SK-N-SH treated with all-trans-retinoic acid at 6 μM for 48 hours (cell line): ENCODE measurements at regions not wholly inside any gene's neighbourhood (a gene's known extent, or its start where the extent isn't known, plus 50 kb on each side); places are given as distances from the start of the nearest gene placed in this dataset.

ENCODE experiments used
- ATAC-seq: fragments of 200-7000 bp; cut with Tn5 transposase; 3 replicates; pipeline ENCODE4 v1.9.1; 2020; ENCODE audit warnings: mild to moderate bottlenecking, moderate library complexity
- CREB5 ChIP-seq: fragments of 250-450 bp; sonication (Bioruptor Pico); IDR thresholded peaks from 2 replicates; pipeline ENCODE4 v1.5.1; 2020; ENCODE audit warnings: low read depth, mild to moderate bottlenecking, moderate library complexity
- CSDC2 ChIP-seq: fragments of 250-450 bp; sonication (Bioruptor Pico); IDR thresholded peaks from 2 replicates; pipeline ENCODE4 v1.5.0; 2020; ENCODE audit warnings: mild to moderate bottlenecking, moderate library complexity
- CSRNP3 ChIP-seq: fragments of 250-450 bp; sonication (Bioruptor Pico); IDR thresholded peaks from 2 replicates; pipeline ENCODE4 v1.5.1; 2021; ENCODE audit warnings: mild to moderate bottlenecking, moderate library complexity
- GLIS3 ChIP-seq: fragments of 250-450 bp; sonication (Bioruptor Pico); IDR thresholded peaks from 2 replicates; pipeline ENCODE4 v1.5.0; 2020; ENCODE audit warnings: mild to moderate bottlenecking, moderate library complexity
- ISL1 ChIP-seq: fragments of 250-450 bp; sonication (Bioruptor Pico); IDR thresholded peaks from 2 replicates; pipeline ENCODE4 v2.1.2; 2022; ENCODE audit warnings: mild to moderate bottlenecking, moderate library complexity
- OSR1 ChIP-seq: fragments of 250-450 bp; sonication (Bioruptor Pico); IDR thresholded peaks from 2 replicates; pipeline ENCODE4 v1.8.0; 2022; ENCODE audit warnings: moderate library complexity, mild to moderate bottlenecking, inconsistent platforms
- PATZ1 ChIP-seq: fragments of 250-450 bp; sonication (Bioruptor Pico); IDR thresholded peaks from 2 replicates; pipeline ENCODE4 v1.8.0; 2020; ENCODE audit warnings: mild to moderate bottlenecking, moderate library complexity, borderline replicate concordance
- POU6F1 ChIP-seq: fragments of 250-450 bp; sonication (Bioruptor Pico); IDR thresholded peaks from 2 replicates; pipeline ENCODE4 v1.8.0; 2021; ENCODE audit warnings: low read depth, mild to moderate bottlenecking, moderate library complexity, borderline replicate concordance
- PPARA ChIP-seq: fragments of 250-450 bp; sonication (Bioruptor Pico); IDR thresholded peaks from 2 replicates; pipeline ENCODE4 v1.5.0; 2020; ENCODE audit warnings: mild to moderate bottlenecking, borderline replicate concordance
- RARB ChIP-seq: fragments of 250-450 bp; sonication (Bioruptor Pico); IDR thresholded peaks from 2 replicates; pipeline ENCODE4 v1.8.0; 2021; ENCODE audit warnings: mild to moderate bottlenecking, moderate library complexity
- SNAI2 ChIP-seq: fragments of 250-450 bp; sonication (Bioruptor Pico); IDR thresholded peaks from 2 replicates; pipeline ENCODE4 v1.5.0; 2020; ENCODE audit warnings: mild to moderate bottlenecking, moderate library complexity
- TCF4 ChIP-seq: fragments of 250-450 bp; sonication (Bioruptor Pico); IDR thresholded peaks from 2 replicates; pipeline ENCODE4 v1.8.0; 2021; ENCODE audit warnings: mild to moderate bottlenecking, moderate library complexity, borderline replicate concordance
- TOX ChIP-seq: fragments of 250-450 bp; sonication (Bioruptor Pico); IDR thresholded peaks from 2 replicates; pipeline ENCODE4 v1.8.0; 2021; ENCODE audit warnings: mild to moderate bottlenecking, moderate library complexity, borderline replicate concordance
- TSHZ2 ChIP-seq: fragments of 250-450 bp; sonication (Bioruptor Pico); IDR thresholded peaks from 2 replicates; pipeline ENCODE4 v1.5.0; 2020; ENCODE audit warnings: mild to moderate bottlenecking, moderate library complexity
- ZC3H10 ChIP-seq: fragments of 250-450 bp; sonication (Bioruptor Pico); IDR thresholded peaks from 2 replicates; pipeline ENCODE4 v1.5.1; 2021; ENCODE audit warnings: mild to moderate bottlenecking, moderate library complexity
- ZFP3 ChIP-seq: fragments of 250-450 bp; sonication (Bioruptor Pico); IDR thresholded peaks from 2 replicates; pipeline ENCODE4 v1.5.0; 2020; ENCODE audit warnings: mild to moderate bottlenecking, moderate library complexity
- ZFP30 ChIP-seq: fragments of 450-650 bp; formaldehyde crosslinking; IDR thresholded peaks from 2 replicates; pipeline ENCODE4 v1.5.0; 2022; ENCODE audit warnings: mild to moderate bottlenecking, moderate library complexity
- ZNF565 ChIP-seq: fragments of 450-650 bp; formaldehyde crosslinking; conservative IDR thresholded peaks from 2 replicates; pipeline ENCODE4 v1.5.0; 2020; ENCODE audit warnings: low read depth, mild to moderate bottlenecking, moderate library complexity

- ATAC-seq, result no peak
- TF ChIP-seq ZNF565 (CRISPR knock-in tag) (no peak), GLIS3 (CRISPR knock-in tag) (no peak)
- TF ChIP-seq, all 23 proteins: peak for 0
Observed at GRCh38 chrX:69218407-69218997, 53.2 kb upstream of the PJA1 start.

- ATAC-seq, result no peak
- TF ChIP-seq CSRNP3 (CRISPR knock-in tag) (no peak), GLIS3 (CRISPR knock-in tag) (no peak), RARB (CRISPR knock-in tag) (no peak), ZC3H10 (CRISPR knock-in tag) (no peak), PATZ1 (no peak)
Observed at GRCh38 chrX:69216911-69217310, 51.7 kb upstream of the PJA1 start.

- ATAC-seq, result no peak
- TF ChIP-seq ZFP3 (CRISPR knock-in tag) (no peak), CSRNP3 (CRISPR knock-in tag) (no peak), CREB5 (no peak), TOX (no peak), ISL1 (no peak), GLIS3 (CRISPR knock-in tag) (no peak), OSR1 (no peak), POU6F1 (CRISPR knock-in tag) (no peak), SNAI2 (CRISPR knock-in tag) (no peak), TCF4 (no peak), RARB (CRISPR knock-in tag) (no peak), PPARA (CRISPR knock-in tag) (no peak), PATZ1 (no peak), TSHZ2 (CRISPR knock-in tag) (no peak), ZFP30 (CRISPR knock-in tag) (no peak), CSDC2 (CRISPR knock-in tag) (no peak)
Observed at GRCh38 chrX:69216446-69216845, 51.2 kb upstream of the PJA1 start.
